ENCODE measurements at regions not wholly inside any gene's neighbourhood (a gene's known extent, or its start where the extent isn't known, plus 50 kb on each side); places are given as distances from the start of the nearest gene placed in this dataset.

- no peak overlapping the region for H3K4me3 Mint-ChIP-seq
- DNase-seq (no peak), ATAC-seq (ENCODE audit: low read depth) (no peak)
- ChIA-PET POLR2A (no interaction called here), CTCF (no interaction called here)
- no peaks in the 10 kb centered on the region for H3K27me3 Mint-ChIP-seq
- H3K27ac Mint-ChIP-seq, result no peak overlapping the region
- no peaks in the 10 kb centered on the region for H3K4me1 Mint-ChIP-seq
- peaks cover 6% of the 10 kb centered on the region for H3K9me3 Mint-ChIP-seq
- no peaks in the 10 kb centered on the region for H3K36me3 Mint-ChIP-seq (ENCODE audit: low read depth)
- intact Hi-C loops (cut with micrococcal nuclease), result no loop called here
- TF ChIP-seq CTCF (IDR thresholded peaks at IDR 0.05), result no peak
These were observed 188.7 kb downstream of the GIPC2 start for GRCh38 chr1:78234496-78234895.

- H3K27ac Mint-ChIP-seq, result no peak overlapping the region
- no peak overlapping the region for H3K4me3 Mint-ChIP-seq
These were observed 190.9 kb downstream of the GIPC2 start for GRCh38 chr1:78236716-78237115.

GRCh38 chr1:78237364-78237916 is 191.7 kb downstream of the GIPC2 start:
- CTCF ChIA-PET, result no interaction called here
- H3K27ac Mint-ChIP-seq, result no peak overlapping the region
- no peak for DNase-seq
- H3K36me3 Mint-ChIP-seq (ENCODE audit: low read depth), result no peaks in the 10 kb centered on the region
- POLR2A ChIA-PET, result no interaction called here
- H3K4me3 Mint-ChIP-seq, result no peak overlapping the region
- no peaks in the 10 kb centered on the region for H3K27me3 Mint-ChIP-seq
- intact Hi-C loops (cut with micrococcal nuclease), result no loop called here
- peaks cover 12% of the 10 kb centered on the region for H3K9me3 Mint-ChIP-seq
- no peak for TF ChIP-seq CTCF (IDR thresholded peaks at IDR 0.05)
- no peaks in the 10 kb centered on the region for H3K4me1 Mint-ChIP-seq
- ATAC-seq (ENCODE audit: low read depth), result no peak

More at GRCh38 chr1:78236716-78237115, 190.9 kb downstream of the GIPC2 start:
- Mint-ChIP-seq H3K9me3 (peaks cover 12% of the 10 kb centered on the region), H3K4me1 (no peaks in the 10 kb centered on the region), H3K36me3 (ENCODE audit: low read depth) (no peaks in the 10 kb centered on the region), H3K27me3 (no peaks in the 10 kb centered on the region)
- DNase-seq (no peak), ATAC-seq (ENCODE audit: low read depth) (no peak)
- intact Hi-C loops (cut with micrococcal nuclease), result no loop called here
- POLR2A ChIA-PET, result no interaction called here
- CTCF ChIA-PET, result no interaction called here
- TF ChIP-seq CTCF (IDR thresholded peaks at IDR 0.05), result no peak

GRCh38 chr1:78240191-78240590 is 194.4 kb downstream of the GIPC2 start:
- no peak overlapping the region for H3K4me3 Mint-ChIP-seq
- H3K27ac Mint-ChIP-seq, result no peak overlapping the region
- DNase-seq, result no peak
- ATAC-seq (ENCODE audit: low read depth), result no peak
- no peaks in the 10 kb centered on the region for H3K27me3 Mint-ChIP-seq
- H3K36me3 Mint-ChIP-seq (ENCODE audit: low read depth), result no peaks in the 10 kb centered on the region
- intact Hi-C loops (cut with micrococcal nuclease), result no loop called here
- no peaks in the 10 kb centered on the region for H3K4me1 Mint-ChIP-seq
- POLR2A ChIA-PET, result no interaction called here
- H3K9me3 Mint-ChIP-seq, result peaks cover 12% of the 10 kb centered on the region
- CTCF ChIA-PET, result no interaction called here
- TF ChIP-seq CTCF (IDR thresholded peaks at IDR 0.05), result no peak

- DNase-seq, result no peak
- TF ChIP-seq CTCF (IDR thresholded peaks at IDR 0.05), result no peak
- Mint-ChIP-seq H3K9me3 (peaks cover 12% of the 10 kb centered on the region), H3K27ac (no peak overlapping the region), H3K27me3 (no peaks in the 10 kb centered on the region), H3K36me3 (ENCODE audit: low read depth) (no peaks in the 10 kb centered on the region), H3K4me1 (no peaks in the 10 kb centered on the region), H3K4me3 (no peak overlapping the region)
- CTCF ChIA-PET, result no interaction called here
- POLR2A ChIA-PET, result no interaction called here
- no peak for ATAC-seq (ENCODE audit: low read depth)
- intact Hi-C loops (cut with micrococcal nuclease), result no loop called here
These were observed 195.0 kb downstream of the GIPC2 start for GRCh38 chr1:78240755-78241154.
